Femur (tissue), 1 donor: ENCODE measurements at regions not wholly inside any gene's neighbourhood (a gene's known extent, or its start where the extent isn't known, plus 50 kb on each side); places are given as distances from the start of the nearest gene placed in this dataset.

ENCODE experiments used
- DNase-seq: peaks from one replicate; pipeline ENCODE4 v3.0.0-alpha.2; 2017

DNA sequence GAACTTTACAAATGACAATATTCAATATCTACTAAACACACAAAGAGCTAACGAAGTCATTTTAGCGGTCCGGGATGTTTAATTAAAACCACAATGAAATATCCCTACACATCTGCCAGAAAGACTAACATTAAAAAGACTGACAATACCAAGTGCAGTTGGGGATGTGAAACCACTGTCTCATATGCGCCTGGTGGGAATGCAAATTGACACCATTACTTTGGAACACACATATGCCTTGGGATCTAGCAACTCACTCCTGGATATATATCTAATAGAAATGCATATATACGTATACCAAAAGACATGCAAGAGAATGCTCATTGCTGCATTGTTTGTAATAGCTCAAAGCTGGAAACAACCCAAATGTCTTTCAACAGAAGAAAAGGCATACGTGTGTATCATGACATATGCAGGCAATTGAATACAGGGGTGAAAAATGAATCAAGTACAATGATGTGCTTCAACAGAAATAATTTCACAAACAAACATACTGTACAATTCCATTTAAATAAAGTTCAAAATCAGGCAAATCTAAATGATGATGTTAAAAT, 153.3 kb downstream of the CARTPT start:
- no peak for DNase-seq

DNA sequence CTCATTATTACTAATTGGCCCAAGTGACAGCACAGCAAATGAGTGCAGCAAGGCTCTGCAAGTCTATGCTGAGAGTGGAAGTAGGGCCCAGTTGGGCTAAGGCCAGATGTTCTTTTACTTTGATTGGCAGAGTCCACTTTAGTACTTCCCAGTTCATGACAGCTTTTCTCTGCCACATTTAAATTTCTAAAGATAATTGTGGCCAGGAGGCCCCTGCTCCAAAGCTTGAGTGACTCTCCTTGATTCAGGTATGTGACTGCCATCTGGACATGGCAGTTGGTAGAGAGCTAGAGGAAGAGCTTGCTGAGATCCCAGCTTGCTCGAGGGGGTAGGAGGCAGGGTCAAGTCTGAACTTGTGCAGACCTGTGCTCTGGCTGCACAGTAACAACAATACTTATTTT, 154.1 kb downstream of the CARTPT start:
- DNase-seq, result no peak

DNA sequence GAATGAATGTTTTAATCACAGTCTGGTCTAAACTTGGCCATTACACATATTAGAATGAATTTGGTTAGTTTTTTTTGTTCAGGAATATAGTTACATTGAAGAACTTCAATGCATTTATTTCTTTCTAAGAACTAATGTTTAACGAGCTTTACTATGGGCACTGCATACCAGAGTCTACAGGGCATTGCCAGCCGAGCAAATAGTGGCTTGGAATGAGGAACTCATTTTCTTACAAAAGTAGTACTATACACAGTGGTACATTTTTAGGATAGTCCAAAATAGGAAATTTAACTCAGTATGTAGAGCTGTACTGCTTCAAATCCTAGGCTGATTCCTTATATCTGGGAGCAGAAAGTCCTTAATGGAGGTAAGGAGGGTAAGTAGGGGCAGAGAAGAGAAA, 155.4 kb downstream of the CARTPT start:
- no peak for DNase-seq

DNA sequence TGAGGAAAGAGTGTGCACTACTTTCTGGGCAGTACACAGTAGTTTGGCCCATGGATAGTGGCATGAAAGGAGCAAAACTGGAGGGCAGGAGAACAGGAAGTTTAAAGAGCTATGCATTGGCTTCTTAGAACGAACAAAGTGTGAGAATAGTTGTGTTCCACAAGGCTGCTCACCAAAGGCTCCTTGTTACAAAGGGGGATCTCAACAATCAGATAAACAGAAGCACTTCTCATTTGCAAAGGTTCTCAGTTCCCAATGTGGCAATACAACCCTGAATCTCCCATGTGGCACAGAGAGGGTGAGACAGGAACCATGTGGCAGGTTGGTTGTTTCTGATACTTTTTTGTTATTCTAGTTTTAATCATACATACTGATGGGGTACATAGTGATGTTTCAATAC, 158.4 kb downstream of the CARTPT start:
- DNase-seq, result no peak

DNA sequence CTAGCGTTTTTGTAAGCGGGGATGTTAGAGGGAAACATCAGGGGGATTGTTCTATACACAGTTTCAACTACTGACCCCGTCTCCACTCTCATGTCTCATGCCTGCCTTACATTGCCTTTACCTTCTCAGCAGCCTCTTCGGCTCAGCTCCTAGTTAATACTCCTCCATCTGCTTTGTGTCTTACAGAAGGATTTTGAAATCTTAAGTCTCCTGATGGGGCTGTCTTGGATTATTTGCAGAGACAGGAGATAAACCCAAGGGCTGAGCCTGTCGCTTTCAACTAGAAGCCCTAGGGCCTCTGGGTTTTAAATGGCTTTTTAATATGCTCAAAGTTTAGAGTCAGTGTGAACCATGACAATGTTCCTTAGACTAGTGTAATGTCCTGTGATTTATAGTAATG, 161.5 kb downstream of the CARTPT start:
- DNase-seq, result no peak

DNA sequence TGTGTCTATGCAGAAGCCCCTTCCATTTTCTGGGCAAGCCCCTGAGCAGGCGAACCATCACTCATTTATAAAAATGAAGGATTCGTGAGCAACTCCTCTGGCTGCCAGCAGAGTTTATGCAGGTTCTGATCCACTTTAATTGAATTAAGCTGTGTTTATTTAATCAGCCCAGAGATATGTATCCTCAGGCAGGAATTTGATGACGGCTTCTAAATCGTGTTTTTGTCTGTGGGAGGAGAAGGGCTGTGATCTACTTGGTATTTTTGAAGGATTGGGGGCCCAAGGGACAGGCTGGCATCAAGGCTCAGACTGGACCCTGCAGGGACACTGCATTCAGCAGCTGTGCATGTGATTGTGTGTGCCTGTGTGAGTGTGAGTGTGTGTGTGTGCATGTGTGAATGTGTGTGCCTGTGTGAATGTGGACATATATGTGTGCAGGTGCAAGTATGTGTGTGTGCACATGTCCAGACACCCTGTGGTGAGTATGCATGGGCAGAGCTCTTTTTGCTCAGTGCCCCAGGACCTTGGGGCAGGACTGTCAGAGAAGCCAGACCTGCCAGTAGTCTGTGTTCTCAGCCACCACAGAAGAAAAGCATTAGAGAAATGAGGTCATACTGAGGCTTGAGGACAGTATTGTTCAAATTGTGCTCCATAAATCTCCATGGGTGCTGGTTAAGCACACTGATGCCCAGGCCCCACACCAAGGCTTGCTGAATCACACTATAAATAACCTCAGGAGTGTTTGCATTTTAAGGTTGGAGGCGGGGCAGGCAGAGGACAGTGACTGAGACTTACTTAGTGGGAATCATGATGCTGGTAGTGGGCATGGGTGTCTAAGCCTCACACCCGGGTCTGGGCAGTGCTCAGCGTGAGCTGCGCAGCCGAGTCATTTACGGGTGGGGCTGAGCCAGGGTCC, 164.0 kb downstream of the CARTPT start:
- no peak for DNase-seq

DNA sequence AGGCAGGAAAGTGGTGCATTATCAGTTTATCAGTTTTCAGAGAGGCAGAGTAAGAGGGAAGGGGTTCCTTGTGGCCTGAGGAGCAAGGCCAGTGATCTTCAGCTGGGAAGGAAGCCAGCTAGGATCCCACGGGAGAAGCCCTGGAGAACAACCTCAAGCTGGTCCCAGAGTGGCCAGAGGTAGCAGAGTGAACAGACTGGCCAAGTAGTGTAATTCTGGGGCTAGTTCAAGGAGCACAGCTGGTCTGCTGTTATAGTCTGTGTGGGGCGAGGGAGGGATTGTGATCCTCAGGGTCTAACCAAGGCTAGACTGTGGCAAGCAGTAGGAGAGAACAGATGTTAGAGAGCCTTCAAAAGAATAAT, 164.6 kb downstream of the CARTPT start:
- DNase-seq, result peak; percentile 46

DNA sequence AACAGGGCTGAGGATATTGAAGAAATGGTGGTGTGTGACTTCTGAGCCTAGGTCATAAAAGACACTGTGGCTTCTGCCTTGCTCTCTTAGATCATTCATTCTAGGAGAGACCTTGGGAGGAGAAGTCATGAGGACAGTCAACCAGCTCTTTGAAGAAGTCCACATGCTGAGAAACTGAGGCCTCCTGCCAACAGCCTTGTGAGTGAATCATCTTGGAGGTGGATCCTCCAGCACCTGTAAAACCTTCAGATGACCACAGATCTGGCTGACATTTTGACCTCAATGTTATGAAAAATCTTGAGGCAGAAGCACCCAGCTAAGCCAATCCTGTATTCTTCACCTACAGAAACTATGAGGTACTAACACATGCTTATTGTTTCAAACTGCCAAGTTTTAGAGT, 165.9 kb downstream of the CARTPT start:
- no peak for DNase-seq

DNA sequence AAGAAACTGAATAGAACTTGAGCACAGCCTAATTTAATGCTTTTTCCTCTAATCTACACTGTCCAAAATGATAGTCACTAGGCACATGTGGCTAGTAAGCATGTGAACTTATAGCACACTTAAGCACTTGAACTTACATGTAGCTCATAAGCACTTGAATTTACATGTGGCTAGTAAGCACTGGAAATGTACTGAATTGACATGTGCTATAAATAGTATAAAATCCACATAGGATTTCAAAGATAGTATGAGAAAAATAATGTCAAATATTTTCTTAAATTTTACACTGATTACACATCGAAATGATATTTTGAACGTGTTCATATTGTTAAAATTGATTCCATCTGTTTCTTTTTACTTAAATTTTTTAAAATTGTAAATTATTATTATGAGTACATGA, 167.3 kb downstream of the CARTPT start:
- DNase-seq, result no peak

DNA sequence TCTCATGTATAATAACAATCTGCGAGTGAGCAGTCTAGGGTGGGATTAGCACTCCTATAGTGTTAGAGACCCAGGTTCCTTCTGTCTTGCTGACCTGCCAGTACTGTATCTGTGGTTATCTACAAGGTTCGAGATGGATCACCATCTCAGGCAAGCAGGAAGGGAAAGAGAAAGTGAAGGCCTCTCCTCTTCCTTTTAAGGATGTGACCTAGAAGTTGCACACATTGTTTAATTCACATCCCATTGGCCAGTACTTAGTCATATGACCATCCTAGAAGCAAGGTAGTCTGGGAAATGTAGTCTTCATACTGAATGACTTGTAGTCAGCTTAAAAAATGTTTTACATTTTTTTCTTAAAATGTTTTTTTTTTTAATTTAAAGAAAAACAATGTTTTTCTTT, 168.6 kb downstream of the CARTPT start:
- no peak for DNase-seq

DNA sequence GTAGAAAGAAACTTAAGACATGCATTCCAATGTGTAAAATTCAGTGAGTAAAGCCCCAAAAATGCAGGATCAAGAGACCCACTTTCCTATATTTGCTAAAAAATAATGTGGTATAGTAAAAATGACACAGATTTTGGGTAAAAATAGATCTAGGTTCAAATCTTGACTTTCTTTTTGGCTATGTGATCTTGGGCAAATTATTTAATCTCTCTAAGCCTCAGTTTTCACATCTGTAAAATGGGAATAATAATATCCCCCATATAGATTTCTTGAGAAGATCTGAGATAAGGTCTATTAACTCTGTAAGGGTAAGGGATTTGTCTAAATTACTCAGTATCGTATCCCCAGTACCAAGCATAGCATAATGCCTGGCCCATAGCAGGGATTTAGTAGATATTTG, 172.3 kb downstream of the CARTPT start:
- no peak for DNase-seq

DNA sequence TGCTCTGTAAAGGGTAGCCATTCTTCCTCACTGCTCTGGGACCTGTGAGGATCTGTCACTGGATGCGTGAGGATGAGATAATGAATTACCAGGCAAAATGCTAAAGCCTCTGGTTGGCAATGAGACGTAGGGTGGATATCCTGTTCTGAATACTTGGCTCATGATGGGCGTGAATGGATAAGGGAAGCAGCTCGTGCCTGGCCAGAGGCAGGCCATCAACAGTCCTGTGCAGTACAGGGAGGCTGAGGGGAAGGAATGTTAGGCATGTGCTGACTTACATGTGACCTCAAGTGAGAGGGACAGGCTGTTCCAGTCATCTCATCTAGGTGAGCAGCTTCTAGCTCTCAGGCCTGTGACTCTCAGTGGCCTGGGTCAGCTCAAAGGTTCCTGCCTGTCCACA, 172.8 kb downstream of the CARTPT start:
- DNase-seq, result no peak

DNA sequence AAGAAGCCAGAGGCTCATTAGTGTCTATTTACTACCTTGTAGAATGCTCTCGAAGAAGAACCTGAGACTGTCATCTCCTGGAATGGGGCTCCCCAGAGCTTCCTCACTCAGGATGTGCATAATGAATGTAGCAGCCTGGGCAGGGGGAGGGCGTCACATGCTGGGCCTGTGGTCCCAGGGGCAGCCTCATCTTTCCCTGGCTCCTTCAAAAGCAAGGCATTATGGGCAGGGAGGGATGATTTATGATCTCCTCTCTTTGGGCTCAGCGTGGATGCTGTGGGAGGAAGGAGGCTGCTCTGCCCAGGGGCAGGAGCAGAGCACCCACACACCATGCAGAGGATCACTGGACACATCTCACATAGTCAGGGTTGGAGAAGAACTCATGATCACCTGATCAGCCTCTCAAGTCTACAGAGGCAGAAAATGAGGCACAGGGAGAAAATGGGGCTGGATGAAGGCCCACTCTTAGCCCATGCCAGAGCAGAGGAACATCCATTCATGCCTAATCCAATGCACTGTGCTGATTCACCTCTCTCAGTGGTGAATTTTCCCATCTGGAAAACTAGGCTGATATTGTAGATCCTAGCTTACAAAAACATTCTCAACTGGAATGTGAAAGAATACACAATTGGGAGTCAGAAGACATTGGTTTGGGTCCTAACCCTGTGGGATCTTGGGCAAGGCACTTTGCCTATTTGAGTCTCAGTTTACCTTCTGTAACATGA, 173.7 kb downstream of the CARTPT start:
- no peak for DNase-seq

DNA sequence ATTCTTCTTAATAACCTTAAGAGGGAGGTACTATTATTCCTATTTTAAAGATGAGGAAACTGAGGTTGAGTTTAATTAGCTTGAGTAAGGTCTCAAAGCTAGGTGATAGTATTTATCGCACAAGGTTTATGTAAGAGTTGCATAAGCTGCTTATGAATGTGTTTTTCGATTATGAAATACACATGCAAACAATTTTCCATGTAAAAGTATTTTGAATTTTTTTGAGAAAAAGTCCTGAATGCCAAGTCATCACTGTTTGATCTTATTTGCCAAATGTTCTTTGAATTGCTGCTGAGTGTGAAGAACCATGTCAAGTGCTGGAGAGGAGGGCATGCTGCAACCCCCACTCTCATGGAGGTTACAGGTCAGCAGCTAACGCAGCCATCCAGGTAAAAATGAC, 174.4 kb downstream of the CARTPT start:
- no peak for DNase-seq

DNA sequence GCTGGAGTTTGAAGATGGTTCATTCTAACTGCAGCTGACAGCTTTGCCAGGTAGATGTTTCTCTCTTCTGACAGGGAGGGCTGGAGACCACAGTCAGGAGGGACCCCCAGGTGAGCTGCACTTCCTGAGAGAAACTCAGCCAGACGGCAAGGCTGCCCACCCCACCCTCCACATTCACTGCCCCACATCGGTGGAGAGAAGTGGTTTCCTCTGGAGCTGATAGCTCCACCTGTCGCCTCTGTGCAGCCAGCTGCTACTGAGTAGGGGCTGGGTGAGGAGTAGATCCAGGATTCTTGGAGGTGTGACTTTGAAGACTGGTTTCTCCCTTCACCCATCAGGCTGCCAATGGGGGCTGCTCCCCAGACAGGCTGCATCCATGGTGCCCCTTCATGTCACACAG, 175.0 kb downstream of the CARTPT start:
- no peak for DNase-seq

DNA sequence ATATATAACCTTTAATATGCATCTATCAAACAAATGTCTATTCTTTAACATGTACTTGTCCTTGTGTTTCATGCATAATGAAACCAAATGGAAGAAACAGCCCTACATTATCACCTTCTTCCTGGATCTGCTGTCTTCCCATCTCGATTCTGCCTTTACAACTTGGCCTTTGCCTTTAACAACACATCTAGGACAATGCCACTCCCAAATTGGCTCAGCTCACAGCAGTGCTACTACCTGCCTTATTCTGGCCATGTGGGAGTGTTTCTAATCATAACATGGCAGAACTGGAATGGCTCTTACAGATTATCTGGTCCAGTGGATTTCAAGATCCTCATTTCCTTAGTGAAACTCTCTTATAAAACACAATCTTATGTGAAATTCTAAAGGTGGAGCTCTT, 176.5 kb downstream of the CARTPT start:
- DNase-seq, result no peak

DNA sequence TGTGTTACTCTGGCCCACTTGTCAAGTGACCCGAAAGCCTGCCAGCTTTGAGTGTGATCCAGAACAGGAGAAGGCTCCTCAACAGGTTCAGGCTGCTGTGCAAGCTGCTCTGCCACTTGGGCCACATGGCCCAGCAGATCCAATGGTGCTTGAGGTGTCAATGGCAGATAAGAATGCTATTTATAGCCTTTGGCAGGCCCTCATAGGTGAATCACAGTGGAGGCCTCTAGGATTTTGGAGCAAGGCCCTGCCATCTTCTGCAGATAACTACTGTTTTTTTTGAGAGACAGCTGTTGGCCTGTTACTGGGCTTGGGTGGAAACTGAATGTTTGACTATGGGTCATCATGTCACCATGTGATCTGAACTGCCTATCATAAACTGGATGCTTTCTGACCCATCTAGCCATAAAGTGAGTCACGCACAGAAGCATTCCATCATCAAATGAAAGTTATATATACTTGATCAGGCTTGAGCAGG, 180.8 kb downstream of the CARTPT start:
- DNase-seq, result no peak

DNA sequence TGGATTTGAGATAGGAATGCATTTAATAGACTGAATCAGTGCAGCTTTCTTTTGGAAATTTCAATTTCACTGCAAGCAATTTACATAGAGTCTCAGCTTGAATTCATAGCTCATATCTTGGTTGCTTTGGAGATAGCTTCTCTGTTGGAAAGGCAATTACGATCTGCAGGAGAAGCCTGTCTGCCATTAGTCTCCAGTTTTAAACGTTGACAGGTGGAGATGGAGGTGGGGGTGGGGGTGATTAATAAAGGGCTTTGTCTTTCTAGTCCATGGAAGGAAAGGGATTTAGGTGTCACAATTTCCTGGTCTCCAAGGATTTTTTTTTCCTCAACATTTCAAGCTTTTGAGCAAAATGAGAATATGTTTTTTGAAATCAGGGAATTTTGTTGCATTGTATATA, 184.7 kb downstream of the CARTPT start:
- DNase-seq, result no peak

DNA sequence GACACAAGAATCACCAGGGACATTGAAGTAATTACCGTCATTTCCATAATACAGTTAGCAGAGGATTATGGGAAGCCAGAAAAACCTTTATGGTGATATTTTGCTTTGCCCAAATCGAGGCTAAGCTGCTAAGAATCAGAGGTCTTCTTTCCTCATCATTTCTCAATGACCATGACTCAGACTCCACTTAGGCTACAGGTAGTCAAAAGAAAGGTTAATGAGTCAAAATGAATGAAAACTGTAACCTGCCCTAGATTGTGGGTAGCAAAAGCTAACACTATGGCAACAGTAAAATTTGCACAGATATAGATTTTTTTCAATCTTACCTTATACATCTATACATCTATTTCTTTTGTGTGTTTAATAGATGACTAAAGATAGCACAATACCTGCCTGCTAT, 185.8 kb downstream of the CARTPT start:
- DNase-seq, result no peak

DNA sequence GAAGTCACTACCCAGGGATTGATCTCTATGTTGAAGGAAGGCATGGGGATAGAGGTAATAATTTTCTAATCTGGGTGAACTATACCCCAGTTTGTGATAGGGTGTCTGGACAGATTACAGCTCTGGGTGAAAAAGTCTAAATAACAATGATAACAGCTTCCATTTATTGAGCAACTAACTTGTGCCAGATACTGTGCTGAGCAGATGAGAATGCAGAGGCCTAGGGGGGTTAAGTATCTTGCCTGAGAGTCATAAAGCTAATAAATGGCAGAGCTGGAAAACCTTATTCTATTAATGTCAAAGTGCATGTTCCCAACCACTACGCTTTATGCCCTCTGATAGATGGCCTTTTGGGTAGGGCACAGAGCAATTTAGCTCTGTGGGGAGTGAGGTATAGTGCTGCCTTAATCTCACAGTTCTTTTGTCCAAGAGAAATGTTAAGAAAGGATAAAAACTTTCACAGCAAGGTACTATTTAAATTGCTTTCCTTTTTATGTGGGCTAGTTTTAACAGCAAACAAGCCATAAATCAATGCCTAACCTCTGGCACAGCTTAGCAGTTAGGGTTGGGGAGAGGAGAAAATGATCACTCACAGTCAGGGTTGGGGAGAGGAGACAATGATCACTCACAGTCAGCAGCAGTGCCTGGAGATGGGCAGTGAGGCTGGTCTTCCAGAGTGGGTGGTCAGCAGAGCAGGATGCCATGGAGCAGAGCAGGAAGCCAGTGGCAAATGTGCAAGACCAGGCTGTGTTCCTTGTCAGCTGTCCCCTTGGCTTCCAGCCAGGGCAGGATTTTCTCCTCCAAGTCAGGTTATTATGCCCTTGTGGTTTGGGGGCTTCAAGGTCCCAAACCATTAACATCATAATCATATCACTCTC, 187.0 kb downstream of the CARTPT start:
- no peak for DNase-seq

DNA sequence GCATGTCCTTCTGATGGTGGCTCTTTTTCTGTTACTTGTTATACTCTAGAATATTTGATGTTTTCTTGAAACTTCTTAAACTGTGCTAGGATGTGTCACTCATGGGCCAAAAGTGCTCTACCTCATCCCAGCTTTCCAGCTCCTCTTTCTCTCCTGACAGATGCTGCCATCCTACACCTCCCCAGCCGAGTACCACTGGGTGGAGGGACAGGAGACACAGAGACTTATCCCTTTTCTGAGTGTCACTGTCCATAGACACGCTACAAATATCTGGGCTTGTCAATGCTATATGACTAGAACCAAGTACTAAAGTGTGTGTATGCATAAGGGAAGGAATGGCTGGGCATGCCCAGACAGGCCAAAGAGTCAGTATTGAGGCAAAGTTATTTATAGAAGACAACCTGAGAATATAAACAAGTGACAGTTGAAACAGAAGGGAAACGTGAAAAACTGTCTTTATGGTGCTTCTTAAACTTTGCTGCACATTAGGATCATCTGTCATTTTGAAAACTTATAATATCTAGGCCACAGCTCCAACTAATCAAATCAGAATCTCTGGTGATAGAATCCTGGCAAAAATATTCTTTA, 188.0 kb downstream of the CARTPT start:
- no peak for DNase-seq

DNA sequence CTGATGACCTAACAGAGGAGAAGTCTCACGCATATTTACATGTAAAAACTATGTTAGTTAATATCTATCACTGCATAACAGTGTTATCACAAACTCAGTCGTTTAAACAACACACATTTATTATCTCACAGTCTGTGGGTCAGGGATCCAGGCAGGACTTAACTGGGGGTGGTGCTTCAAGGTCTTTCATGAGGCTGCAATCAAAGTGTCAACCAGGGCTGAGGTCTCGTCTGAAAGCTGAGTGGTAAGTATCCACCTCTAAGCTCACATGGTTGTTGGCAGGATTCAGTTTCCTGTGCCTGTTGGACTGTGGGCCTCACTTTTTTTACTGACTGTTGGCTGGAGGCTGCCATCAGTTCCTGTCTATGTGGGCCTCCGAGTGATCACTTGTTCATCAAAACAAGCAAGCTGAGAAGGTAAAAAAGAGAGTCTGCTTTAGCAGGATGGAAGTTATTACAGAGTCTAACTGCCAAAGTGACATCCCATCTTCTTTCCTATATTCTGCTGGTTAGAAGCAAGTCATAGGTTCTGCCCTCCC, 188.6 kb downstream of the CARTPT start:
- DNase-seq, result no peak
